Lung (tissue), 11 donors: ENCODE measurements at regions not wholly inside any gene's neighbourhood (a gene's known extent, or its start where the extent isn't known, plus 50 kb on each side); places are given as distances from the start of the nearest gene placed in this dataset.
A peak's percentile ranks its signal among the peaks of the same experiment; 100 is the strongest.

ENCODE experiments used
- ATAC-seq: fragments of 200-7000 bp; cut with Tn5 transposase; one replicate; pipeline ENCODE4 v1.9.1; 2020; ENCODE audit warnings: moderate number of reproducible peaks; ENCODE audit not compliant: insufficient read depth, low FRiP score
- DNase-seq, 3 donors: peaks; one replicate each; pipeline ENCODE4 v3.0.0-alpha.2; 2013 to 2017
- H3K27ac ChIP-seq, 2 donors: one replicate each; pipeline ENCODE4 v1.5.1; 2013; ENCODE audit warnings: mild to moderate bottlenecking in 2 of 2, moderate library complexity in 2 of 2, control low read depth in 1 of 2, inconsistent platforms in 1 of 2, low read depth in 1 of 2, low read length in 1 of 2
- H3K27me3 ChIP-seq, 3 donors: one replicate each; pipeline ENCODE4 v1.5.1; 2013; ENCODE audit warnings: low read length in 2 of 3; ENCODE audit not compliant: control insufficient read depth in 3 of 3, insufficient read depth in 3 of 3
- H3K36me3 ChIP-seq, 4 donors: one replicate each; pipeline ENCODE4 v1.5.1; 2013; ENCODE audit warnings: low read length in 4 of 4, mild to moderate bottlenecking in 1 of 4, moderate library complexity in 1 of 4; ENCODE audit not compliant: control insufficient read depth in 4 of 4, insufficient read depth in 4 of 4
- H3K4me1 ChIP-seq, 5 donors: one replicate each; pipeline ENCODE4 v1.5.1; 2013; ENCODE audit warnings: low read length in 5 of 5, mild to moderate bottlenecking in 2 of 5, moderate library complexity in 1 of 5; ENCODE audit not compliant: control insufficient read depth in 5 of 5, insufficient read depth in 5 of 5
- H3K4me3 ChIP-seq: one replicate; pipeline ENCODE4 v1.5.1; 2013; ENCODE audit warnings: mild to moderate bottlenecking, control low read depth, moderate library complexity
- H3K9ac ChIP-seq, 2 donors: one replicate each; pipeline ENCODE4 v1.5.1; 2013; ENCODE audit warnings: low read length in 2 of 2, control low read depth in 1 of 2; ENCODE audit not compliant: insufficient read depth in 1 of 2
- H3K9me3 ChIP-seq, 4 donors: one replicate each; pipeline ENCODE4 v1.5.1; 2013; ENCODE audit warnings: low read length in 3 of 4, mild to moderate bottlenecking in 1 of 4, moderate library complexity in 1 of 4; ENCODE audit not compliant: control insufficient read depth in 4 of 4, insufficient read depth in 3 of 4
- CTCF ChIP-seq: IDR thresholded peaks from 2 replicates; pipeline ENCODE4 v1.5.1; 2012; ENCODE audit warnings: mild to moderate bottlenecking; ENCODE audit errors: control extremely low read depth, extremely low read depth
- WGBS, 2 donors: extraction: QIAGEN DNeasy Blood & Tissue Kit; methylation state at CpG; one replicate each; pipeline ENCODE4 v1.1.7; 2013; 5-methylcytosine and 5-hydroxymethylcytosine counted together
- donor health status: control.
- donor health status: control.
- donor health status: Bipolar disorder and iron deficiency.
- donor health status: healthy.
- donor health status: DM: yes; HTN: yes; CAD: no.

- ATAC-seq: no peak
- H3K4me1 ChIP-seq: peaks cover 0 to 44% (median 8%) of the 10 kb centered on the region in 5 donors
- peak; percentile 23 to 82 (median 81) for DNase-seq
- no peak overlapping the region for H3K9ac ChIP-seq
- H3K27ac ChIP-seq: no peak overlapping the region
- H3K4me3 ChIP-seq: no peak overlapping the region
- no peaks in the 10 kb centered on the region for H3K27me3 ChIP-seq
- H3K9me3 ChIP-seq: peaks cover 0 to 10% (median 3%) of the 10 kb centered on the region in 4 donors
- WGBS, 2 donors: 68 to 82% methylated on average over 2 of the region's 2 CpGs
- no peaks in the 10 kb centered on the region for H3K36me3 ChIP-seq
- no peak for TF ChIP-seq CTCF
These were observed 336.6 kb upstream of the MAD2L1 start for GRCh38 chr4:120403296-120403695.

- ATAC-seq (no peak), DNase-seq (no peak)
- Histone ChIP-seq H3K36me3 (no peaks in the 10 kb centered on the region), H3K27ac (no peak overlapping the region), H3K9ac (no peak overlapping the region), H3K27me3 (no peaks in the 10 kb centered on the region), H3K9me3 (peaks cover 0 to 4% (median 0%) of the 10 kb centered on the region in 4 donors), H3K4me3 (no peak overlapping the region), H3K4me1 (peaks cover 0 to 44% (median 12%) of the 10 kb centered on the region in 5 donors)
- no peak for TF ChIP-seq CTCF
- WGBS, 2 donors: 94 to 98% methylated on average over 4 of the region's 4 CpGs
These were observed 333.8 kb upstream of the MAD2L1 start for GRCh38 chr4:120400441-120400840.

- Histone ChIP-seq H3K27ac (no peak overlapping the region), H3K4me1 (peaks cover 0 to 44% (median 12%) of the 10 kb centered on the region in 5 donors), H3K9ac (no peak overlapping the region), H3K4me3 (no peak overlapping the region), H3K36me3 (no peaks in the 10 kb centered on the region), H3K27me3 (no peaks in the 10 kb centered on the region), H3K9me3 (peaks cover 0 to 4% (median 0%) of the 10 kb centered on the region in 4 donors)
- WGBS, 2 donors: 62 to 83% methylated on average over 1 of the region's 1 CpG
- ATAC-seq (no peak), DNase-seq (peak; percentile 15 to 85 (median 84))
- TF ChIP-seq CTCF: no peak
These were observed 333.2 kb upstream of the MAD2L1 start for GRCh38 chr4:120399826-120400225.

GRCh38 chr4:120395746-120396145, 329.1 kb upstream of the MAD2L1 start:
- no peak for ATAC-seq
- no peaks in the 10 kb centered on the region for H3K36me3 ChIP-seq
- peaks cover 0 to 4% (median 0%) of the 10 kb centered on the region in 4 donors for H3K9me3 ChIP-seq
- no peak for DNase-seq
- H3K27ac ChIP-seq: no peak overlapping the region
- no peaks in the 10 kb centered on the region for H3K27me3 ChIP-seq
- H3K4me3 ChIP-seq: no peak overlapping the region
- no peak for TF ChIP-seq CTCF
- 87 to 92% methylated on average over 3 of the region's 3 CpGs for WGBS, 2 donors
- H3K4me1 ChIP-seq: peaks cover 0 to 12% (median 0%) of the 10 kb centered on the region in 5 donors
- no peak overlapping the region for H3K9ac ChIP-seq
